ENCODE measurements at regions not wholly inside any gene's neighbourhood (a gene's known extent, or its start where the extent isn't known, plus 50 kb on each side); places are given as distances from the start of the nearest gene placed in this dataset.
"Not testable (repeated sequence)": the region's sequence is repeated elsewhere in the genome, so short reads cannot be mapped to it uniquely, and the experiment has no call there.

DNA sequence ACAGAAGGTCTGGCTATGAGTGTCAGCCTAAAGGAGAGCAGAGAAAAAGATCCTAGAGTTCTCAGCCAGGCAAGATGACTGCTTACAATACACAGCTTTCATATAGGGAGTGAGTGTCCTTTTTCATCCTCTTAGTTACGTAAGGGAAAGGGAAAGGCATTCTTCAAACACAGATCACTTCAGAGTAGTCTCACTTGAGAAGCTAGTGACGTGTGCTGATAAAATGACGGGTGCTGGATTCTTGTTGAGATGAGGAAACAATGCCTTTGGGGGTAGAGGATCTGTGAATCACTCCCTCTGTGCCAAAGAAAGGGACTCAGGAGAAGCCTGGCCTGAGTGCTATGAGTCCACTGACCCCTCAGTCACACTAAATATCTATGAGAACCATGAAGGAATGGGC lies 117.3 kb downstream of the QRSL1 start:
- DNase-seq (ENCODE audit: low read depth in 2 of 2) = peak; percentile 5 to 6

DNA sequence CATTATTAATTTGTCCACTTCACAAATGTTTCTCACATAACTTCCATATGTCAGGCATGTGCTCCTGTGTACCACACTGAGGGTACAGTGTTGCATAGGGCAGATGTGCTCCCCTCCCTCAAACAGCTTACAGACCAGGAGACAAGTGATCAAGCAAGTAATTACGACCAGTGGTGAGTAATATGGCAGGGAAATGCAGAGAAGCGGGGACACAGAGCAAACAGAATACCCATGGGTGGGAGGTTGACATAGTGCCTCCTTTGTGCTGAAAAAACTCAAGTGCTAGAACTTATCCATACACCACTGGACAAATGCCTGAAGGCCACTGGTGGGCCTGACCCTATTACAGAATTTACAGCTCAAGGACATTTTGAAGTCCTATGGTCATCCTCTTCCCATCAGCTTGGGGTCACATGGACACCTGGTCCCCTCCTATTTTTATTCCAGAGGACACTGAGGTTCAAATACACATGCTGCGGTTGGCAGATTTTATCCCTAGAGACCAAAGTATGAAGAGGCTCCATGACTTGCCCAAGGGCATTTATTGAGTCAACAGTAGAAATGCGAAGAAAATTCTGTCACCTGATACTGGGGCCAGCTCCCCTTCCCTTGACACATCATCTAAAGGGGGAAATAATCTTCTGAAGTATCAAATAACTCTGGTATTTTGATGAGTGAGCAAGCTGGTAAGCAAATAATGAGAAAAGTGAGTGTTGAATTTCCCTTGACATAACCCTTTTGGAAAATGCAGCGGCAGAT lies 116.6 kb downstream of the QRSL1 start:
- DNase-seq (ENCODE audit: low read depth in 2 of 2) = no peak

DNA sequence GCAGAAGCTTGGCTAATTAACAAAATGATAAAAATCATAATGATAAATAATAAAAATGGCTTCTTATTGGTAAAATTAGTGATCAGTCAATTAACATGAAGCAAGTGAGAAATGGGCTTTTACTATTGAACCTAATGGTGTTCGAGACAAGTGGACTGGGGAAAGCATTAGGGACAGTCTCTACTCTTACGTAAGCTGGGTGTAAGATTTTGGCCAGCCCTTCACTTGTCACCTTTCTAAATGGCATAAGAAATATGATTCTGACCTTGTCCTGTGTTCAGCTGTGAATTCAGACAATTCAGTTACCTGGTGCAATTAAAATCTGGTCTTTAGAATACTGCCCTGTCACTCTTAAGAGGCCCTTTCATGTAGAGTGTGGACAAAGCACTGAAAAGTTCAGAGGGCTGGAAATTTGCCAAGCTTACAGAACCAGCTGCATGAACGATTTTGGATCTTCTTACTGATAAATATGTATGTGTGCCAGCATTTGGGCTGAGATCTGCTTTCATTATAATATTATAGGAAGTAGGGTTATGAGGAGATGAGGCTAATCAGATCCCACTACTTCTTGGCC lies 115.9 kb downstream of the QRSL1 start:
- DNase-seq (ENCODE audit: low read depth in 2 of 2) = no peak

DNA sequence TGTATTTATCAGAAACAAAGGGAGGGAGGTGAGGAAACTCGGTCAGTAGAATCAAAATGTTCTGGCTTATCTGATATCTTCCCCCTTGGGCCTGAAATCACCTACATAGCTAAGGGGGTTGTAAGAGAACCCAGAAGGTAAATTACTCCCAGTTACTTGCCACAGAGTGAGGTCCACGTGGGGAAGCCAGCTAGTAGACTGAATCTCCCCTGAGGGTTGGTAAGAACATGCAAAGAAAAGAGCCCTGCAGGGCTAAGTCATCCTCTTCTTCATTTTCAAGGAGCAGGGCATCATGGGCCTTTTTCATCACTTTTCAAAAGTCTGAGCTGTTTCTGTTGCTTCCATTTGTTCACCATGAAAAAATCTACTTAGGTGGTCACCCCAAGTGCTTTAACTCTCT lies 115.4 kb downstream of the QRSL1 start:
- no peak for DNase-seq (ENCODE audit: low read depth in 2 of 2)

DNA sequence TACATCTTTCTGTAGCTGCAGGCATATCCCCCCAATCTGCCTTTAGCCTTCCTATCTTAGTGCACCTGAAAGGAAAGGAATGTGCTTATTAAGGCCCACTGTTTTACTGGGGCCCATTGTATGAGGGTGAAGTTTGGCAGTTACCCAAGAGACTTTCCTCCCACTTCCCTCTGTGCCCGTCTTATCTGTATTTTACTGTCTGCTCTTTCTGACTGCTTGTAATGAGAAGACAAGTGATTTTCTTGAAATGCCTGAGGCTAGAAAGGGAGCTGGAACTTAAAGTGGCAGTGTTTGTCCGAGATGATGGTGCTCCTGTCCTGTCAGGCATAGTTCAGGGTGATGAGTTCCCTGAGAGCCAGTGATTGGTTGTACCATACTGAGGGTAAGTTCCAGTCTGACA lies 114.7 kb downstream of the QRSL1 start:
- not testable (repeated sequence) for DNase-seq (ENCODE audit: low read depth in 2 of 2)

DNA sequence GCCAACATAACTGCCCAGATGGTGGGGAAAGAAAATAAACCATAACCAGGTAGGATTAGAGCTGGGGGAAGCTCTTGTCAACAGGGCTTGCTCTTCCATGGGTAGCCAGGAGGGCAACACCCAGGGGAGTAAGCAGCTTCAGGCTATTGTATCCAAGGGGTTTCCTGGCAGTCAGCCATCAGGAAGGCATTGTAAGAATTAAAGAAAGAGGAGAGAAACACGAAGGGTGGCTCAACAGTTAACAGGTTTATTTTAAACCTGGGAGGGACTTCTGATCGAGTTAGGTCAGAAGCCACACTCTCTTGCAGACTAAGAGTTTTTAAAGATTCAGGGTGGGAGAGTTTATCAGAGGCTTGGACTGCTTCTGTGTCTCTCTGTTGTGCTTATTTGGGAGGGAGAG lies 114.2 kb downstream of the QRSL1 start:
- DNase-seq (ENCODE audit: low read depth in 2 of 2) = no peak

DNA sequence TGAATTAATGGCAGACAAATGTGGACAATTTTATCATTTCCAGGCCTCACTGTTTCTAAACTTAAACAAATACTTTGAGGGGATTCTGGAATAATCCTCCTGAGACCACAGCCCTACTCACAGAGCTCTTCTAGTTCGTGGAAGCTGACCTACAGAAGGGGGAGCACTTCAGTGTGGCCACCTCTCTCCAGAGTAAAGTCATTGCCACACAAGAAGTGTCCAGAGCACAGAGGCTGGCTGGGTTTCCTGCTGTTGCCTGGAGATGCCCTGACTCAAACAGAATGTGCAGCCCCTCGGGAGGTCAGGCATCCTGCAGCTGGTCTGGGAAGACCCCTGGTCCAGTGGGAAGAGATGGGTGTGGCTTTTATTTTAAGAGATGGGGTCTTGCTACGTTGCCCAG lies 110.9 kb downstream of the QRSL1 start:
- no peak for DNase-seq (ENCODE audit: low read depth in 2 of 2)

DNA sequence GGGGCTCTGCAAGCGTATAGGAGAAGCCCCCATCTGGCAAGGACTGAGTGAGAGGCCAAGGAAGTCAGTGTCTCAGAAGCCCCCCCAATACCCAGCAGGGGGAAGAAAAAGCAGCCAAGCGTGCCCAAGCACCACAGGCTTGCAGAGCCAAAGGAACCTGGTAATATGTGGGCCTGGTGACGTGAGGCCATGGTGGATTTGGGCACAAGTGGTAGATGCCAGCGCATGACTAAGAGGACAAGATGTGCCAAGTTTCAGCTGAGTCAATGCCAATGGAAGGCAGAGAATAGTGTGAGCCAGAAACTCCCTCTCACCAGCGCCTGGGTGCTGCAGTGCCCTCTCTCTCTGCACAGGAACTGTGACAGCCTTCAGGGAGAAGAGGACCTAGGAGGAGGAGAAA lies 110.0 kb downstream of the QRSL1 start:
- DNase-seq (ENCODE audit: low read depth in 2 of 2) = no peak

DNA sequence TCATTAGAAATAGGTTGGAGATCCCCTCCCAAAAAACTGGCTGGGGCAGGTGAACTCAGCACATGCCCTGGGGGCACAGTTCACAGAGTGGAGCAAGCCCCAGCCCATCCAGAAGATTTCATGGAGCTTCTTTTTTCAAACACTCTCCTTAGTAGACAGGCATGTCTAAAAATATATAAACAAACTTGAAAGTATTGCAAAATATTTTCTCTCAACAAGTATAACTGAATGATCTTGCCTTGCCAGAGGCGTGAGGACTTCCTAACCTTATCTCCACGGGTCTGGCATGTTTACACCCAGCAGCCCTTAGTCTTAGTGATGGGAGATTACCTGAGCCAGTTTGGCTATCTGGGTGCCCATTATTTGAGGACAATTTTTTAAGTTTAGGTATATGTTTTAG lies 107.1 kb downstream of the QRSL1 start:
- DNase-seq (ENCODE audit: low read depth in 2 of 2) = no peak

DNA sequence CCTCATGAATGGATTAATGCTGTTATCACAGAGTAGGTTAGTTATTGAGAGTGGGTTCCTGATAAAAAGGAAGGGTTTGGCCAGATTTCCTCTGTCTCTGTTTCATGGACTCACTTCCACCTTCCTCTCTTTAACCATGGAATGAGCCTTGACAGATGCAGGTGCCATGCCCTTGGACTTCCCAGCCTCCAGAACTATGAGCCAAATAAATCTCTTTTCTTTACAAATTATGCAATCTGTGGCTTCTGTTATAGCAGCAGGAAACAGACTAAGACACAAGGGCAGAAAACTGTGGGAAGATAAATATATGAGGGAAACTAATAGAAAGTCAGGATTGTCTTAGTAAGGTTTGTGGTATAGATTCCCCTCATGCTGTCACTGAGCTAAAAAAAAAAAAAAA lies 106.5 kb downstream of the QRSL1 start:
- DNase-seq (ENCODE audit: low read depth in 2 of 2) = no peak

DNA sequence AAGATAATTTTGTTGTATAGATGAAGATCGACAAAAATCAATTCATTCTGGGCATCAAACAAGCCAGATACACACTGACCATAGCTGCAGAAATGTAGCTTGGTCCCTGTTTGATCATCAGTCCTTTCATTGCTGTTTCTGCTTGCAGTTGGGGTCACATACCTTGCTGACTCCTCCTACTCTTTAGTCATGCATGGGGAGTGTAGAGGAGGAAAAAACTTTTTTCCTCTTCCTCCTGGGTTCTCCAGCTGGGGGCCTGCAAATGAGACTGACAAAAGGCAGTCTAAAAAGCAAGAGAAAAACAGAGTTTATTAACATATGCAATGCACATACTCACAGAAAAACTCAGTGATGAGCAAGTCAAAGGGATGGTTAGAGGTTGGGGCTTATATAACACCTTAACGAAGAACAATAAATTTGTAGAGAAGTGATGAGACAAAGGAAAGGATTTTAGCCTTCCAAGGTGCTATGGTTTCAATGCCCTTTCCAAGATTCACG lies 105.8 kb downstream of the QRSL1 start:
- no peak for DNase-seq (ENCODE audit: low read depth in 2 of 2)

DNA sequence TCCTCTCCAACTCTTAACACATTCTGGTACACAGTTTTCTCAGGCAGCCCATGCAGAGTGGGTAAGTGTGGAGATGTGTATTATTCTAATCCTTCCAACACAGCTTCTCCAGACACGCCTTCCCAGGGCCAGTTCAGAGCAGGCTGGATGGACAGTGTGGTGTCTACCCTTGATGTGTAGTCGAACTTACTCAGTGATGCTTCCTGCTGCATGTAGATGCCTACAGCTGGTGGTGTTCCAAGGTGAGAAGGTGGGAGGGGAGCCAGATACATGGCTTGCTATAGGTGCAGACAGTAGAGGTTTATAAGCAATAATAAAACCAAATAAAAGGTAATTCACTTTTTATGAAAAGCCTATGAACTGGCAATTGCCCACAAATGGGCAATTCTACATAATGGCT lies 104.0 kb downstream of the QRSL1 start:
- no peak for DNase-seq (ENCODE audit: low read depth in 2 of 2)

DNA sequence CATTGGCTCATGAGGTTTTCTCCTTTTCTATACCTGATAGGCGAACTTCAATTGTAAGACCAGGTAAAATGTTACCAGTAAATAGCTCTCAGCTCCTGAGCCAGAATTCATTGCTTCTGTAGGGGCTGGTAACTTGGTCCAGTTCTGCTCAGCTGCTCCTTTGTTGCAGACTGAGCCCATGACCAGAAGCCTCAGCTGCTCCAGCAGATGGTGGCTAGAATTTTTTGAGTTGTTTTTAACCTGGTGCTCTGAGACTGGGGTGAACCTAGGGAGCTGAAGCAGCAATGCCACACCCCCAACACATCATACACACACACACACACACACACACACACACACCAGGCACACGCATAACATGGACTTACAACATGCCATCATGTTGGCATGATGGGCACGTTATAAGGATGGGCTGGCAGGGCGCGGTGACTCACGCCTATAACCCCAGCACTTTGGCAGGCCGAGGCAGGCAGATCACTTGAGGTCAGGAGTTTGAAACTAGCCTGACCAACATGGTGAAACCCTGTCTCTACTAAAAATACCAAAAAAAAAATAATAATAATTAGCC lies 103.1 kb downstream of the QRSL1 start:
- no peak for DNase-seq (ENCODE audit: low read depth in 2 of 2)

DNA sequence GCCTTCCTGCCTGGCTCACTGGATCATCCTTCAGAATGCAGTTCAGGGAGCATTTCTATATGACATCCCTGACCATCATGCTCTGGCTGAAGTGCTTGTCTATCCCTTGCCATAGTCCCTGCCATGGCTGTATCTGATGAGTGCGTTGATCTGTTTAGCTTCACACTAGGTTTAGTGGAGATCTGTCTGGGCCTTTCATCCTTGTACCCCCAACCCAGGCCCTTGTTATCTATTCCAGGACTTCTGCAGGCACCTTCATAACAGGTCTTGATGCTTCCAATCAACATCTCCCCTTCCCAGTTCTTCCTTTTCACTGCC lies 102.4 kb downstream of the QRSL1 start:
- no peak for DNase-seq (ENCODE audit: low read depth in 2 of 2)

DNA sequence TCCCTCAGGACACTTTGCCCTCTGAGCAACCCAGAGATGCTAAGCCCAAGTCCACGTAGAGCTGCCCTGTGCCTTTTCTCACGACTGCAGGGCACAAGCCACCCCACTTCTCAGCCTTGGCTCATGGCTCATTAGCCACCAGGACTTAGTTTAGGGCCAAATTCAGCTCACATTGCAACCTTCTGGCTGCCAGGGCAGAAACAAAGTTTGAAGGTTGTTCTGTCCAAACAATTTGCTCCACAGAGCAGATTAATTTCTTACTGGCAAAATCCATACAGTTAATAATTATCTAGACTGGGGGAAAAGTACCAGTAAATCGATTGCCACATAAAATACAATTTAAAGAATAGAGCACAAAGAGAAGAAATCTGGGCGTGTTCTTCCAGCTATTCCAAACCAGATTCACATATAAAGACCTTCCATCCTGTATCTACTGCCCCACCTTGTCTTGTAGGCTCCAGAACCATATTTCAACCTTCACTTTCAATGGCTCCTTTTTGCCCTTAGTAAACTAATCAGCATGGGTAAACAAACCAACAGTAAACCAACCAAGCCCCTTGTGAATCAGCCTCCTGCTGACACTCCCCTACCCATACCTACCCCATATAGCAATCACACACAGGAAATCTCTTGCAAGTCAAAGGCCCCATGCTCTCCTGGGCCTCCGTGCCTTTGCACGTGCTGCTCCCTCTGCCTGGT lies 101.9 kb downstream of the QRSL1 start:
- DNase-seq (ENCODE audit: low read depth in 2 of 2) = no peak

DNA sequence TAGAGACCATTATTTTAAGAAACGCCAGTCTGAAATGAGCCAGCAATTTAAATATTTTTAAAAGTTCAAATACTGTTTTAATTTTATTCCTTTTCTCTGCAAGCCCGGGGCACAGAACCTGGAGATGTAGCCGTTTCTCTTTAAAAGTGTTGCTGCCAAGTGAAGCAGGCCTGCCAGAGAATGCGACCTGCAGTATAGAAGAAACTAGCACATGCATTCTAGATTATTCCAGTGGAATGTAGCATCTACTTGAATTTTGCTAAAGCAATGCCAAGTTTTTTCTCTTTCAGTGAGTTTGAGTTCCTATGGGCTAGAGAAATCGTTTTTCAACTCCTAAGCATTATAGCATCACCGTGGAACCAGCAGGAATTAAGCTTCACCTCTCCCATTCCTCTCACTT lies 101.3 kb downstream of the QRSL1 start:
- no peak for DNase-seq (ENCODE audit: low read depth in 2 of 2)

DNA sequence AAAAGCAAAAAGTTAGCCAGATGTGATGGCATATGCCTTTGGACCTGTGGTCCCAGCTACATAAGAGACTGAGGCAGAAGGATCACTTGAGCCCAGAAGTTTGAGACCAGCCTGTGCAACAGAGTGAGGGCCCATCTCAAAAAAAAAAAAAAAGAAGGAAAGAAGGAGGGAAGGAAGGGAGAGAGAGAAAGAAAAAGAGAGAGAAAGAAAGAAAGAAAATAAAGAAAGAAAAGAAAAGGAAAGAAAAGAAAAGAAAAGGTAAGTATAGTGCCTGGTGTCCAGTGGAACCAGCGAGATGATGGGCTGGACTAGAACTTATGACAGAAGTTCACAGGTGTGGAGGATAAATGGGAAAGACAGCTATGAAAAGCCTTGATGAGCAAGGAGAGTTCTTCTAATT lies 100.9 kb downstream of the QRSL1 start:
- no peak for DNase-seq (ENCODE audit: low read depth in 2 of 2)

DNA sequence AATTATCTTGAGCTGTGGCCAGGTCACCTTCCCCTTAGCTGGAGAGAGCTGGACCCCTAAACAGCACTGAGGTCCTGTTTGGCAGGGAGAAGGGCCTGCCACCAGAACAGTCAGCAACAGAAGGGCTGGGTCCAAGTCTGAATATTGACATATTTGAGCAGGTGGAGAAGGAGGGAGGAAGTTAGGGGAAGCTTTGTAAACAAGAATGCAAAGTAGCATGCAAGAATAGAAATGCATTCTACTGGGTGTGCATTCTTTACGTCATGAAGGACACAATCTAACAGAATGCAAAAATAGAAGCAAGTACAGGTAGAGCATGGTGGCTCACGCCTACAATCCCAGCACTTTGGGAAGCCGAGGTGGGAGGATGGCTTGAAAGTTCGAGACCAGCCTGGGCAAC lies 100.5 kb downstream of the QRSL1 start:
- no peak for DNase-seq (ENCODE audit: low read depth in 2 of 2)

DNA sequence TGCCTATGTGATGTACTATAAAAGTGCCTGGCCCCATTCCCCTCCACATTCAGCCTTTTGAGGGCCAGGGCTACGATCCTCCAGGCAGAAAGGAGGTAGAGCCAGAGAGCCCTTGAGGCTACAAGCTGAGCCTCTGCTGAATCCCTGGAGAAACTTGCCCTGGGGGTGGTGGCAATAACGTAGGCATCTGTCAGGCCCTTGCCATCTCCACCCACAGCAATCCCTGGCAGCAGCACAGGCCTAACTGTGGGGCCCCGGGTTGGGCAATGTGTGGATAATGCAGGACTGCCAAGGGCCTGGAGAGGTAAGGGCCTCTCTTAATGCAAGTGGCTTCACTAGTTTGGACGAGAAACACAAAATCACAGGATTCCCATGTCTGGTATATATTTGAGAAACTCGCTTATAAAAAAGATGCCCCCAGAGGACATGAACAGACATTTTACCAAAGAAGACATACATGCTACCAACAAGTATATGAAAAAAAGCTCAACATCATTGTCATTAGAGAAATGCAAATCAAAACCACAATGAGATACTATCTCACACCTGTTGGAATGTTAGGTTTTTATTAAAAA lies 99.0 kb downstream of the QRSL1 start:
- DNase-seq (ENCODE audit: low read depth in 2 of 2) = no peak

DNA sequence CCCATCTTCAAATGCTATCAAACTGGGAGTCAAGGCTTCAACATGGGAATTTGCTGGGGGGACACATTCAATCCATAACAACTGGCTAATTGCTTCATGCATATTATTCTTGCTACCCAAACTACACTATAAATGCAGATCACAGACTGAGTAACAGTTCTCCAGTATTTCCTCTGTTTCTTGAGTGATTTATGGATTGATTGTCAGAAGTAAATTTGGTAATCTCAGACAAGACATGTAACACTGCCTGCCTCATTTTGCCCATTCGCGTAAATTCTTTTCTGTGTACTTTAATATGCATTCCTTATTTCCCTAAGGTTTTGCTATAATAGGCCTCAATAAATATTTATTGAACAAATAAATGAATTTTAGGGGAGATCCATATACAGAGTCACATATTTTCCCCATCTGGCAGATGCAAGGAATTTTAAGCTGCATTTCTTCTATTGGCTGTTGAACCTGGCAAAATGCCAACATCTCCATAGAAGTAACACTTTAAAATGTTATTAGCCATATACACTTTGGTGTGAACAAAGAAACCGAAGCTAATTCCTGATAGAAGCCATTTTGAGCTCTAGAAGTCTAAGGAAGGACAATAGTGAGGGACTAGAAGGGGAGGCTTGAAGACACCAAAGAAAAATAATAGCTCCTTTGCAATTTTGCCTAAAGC lies 98.2 kb downstream of the QRSL1 start:
- DNase-seq (ENCODE audit: low read depth in 2 of 2) = no peak

DNA sequence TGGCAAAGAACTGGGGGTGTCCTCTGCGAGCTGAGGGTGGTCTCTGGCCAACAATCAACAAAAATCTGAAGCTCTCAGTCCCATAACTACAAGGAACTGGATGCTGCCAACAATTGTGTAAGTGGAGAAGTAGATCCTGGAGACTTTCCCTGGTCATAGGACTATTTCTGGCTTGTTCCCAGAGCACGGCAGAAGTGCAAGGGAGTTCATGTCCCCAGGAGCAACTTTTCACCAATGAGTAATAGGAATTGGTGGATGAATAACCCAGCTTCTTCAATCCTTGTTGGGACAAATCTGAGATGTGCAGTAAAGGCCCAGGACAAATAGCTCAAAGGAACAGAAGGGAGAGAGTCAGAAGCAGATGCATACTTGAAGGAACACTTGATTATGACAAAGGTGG lies 95.5 kb downstream of the QRSL1 start:
- DNase-seq (ENCODE audit: low read depth in 2 of 2) = no peak

DNA sequence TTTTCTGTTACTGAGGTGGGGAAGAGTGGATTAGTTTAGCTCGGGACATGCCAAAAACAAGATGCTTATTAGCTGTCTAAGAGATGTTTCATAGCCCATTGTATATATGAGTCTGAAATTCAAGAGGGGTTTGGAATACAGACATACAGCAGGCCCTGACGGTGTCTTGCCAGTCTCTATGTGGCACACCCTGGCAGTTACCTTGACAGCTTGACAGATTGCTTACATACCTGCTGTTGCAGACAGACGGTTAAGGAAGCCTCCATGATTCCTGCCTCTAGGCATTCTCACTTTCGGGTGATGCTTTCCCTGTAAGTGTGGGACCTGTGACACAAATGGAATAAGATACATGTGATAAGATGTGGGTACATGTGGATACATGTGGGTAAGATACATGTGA lies 95.0 kb downstream of the QRSL1 start:
- DNase-seq (ENCODE audit: low read depth in 2 of 2) = no peak
